ENCODE measurements at regions not wholly inside any gene's neighbourhood (a gene's known extent, or its start where the extent isn't known, plus 50 kb on each side); places are given as distances from the start of the nearest gene placed in this dataset.

DNA sequence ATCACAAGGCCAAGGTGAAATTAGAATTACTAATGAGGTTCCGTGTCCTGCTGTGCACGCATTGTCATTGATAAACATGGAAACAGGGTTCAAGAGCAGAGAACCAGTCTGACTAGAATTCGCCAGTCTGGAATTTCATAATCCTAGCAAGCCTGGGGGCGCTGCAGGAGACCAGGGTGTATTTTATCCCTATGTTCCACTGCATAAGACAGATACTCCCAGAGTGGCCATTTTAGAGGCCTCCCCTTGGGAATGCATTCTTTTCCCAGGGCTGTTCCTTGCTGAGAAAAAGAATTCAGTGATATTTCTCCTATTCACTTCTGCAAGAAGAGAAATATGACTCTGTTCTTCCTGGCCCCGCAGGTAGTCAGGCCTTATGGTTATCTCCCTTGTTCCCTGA lies 1387.7 kb downstream of the MAT2B start:
- H3K27me3 ChIP-seq (replicated peaks; ENCODE audit: insufficient read depth): no peaks in the 10 kb centered on the region
- no peak for DNase-seq
- WGBS, 2 experiments (ENCODE audit: low coverage in 1 of 2, low lambda C conversion rate in 2 of 2, missing lambda C conversion rate in 2 of 2): 41% methylated on average over 5 of the region's 5 CpGs
- in situ Hi-C loops (cut with MboI): no loop called here
- H3K9ac ChIP-seq: no peak overlapping the region
- no peaks in the 10 kb centered on the region for H3K9me2 ChIP-seq (ENCODE audit: insufficient read depth)
- no peak overlapping the region for H3K4me2 ChIP-seq (ENCODE audit: unreplicated experiment)
- H3K9me3 ChIP-seq (ENCODE audit: low read depth): peaks cover 5% of the 10 kb centered on the region
- no peak overlapping the region for H3K27ac ChIP-seq
- H4K20me1 ChIP-seq (ENCODE audit: insufficient read depth): no peaks in the 10 kb centered on the region
- no peak overlapping the region for H2AFZ ChIP-seq
- no peaks in the 10 kb centered on the region for H3K79me2 ChIP-seq (ENCODE audit: insufficient read depth)
- H3K36me3 ChIP-seq (ENCODE audit: low read depth): no peaks in the 10 kb centered on the region
- no peaks in the 10 kb centered on the region for H3F3A ChIP-seq (ENCODE audit: insufficient read depth)
- H3K4me1 ChIP-seq (ENCODE audit: insufficient read depth): no peaks in the 10 kb centered on the region
- no peak overlapping the region for H3K4me3 ChIP-seq
- TF ChIP-seq EZH2 (IDR thresholded peaks at IDR 0.05; ENCODE audit: insufficient read depth, poor library complexity, severe bottlenecking) (no peak), EZH2phosphoT487 (IDR thresholded peaks at IDR 0.05; ENCODE audit: insufficient read depth, low read depth) (no peak)

- no peak for DNase-seq
- Histone ChIP-seq H2AFZ (no peak overlapping the region), H3F3A (ENCODE audit: insufficient read depth) (no peaks in the 10 kb centered on the region), H3K27ac (no peak overlapping the region), H4K20me1 (ENCODE audit: insufficient read depth) (no peaks in the 10 kb centered on the region), H3K4me2 (ENCODE audit: unreplicated experiment) (no peak overlapping the region), H3K36me3 (ENCODE audit: low read depth) (no peaks in the 10 kb centered on the region), H3K9me3 (ENCODE audit: low read depth) (no peaks in the 10 kb centered on the region), H3K4me3 (no peak overlapping the region), H3K9ac (no peak overlapping the region), H3K4me1 (ENCODE audit: insufficient read depth) (no peaks in the 10 kb centered on the region), H3K27me3 (replicated peaks; ENCODE audit: insufficient read depth) (no peaks in the 10 kb centered on the region), H3K79me2 (ENCODE audit: insufficient read depth) (no peaks in the 10 kb centered on the region), H3K9me2 (ENCODE audit: insufficient read depth) (no peaks in the 10 kb centered on the region)
- no peak for TF ChIP-seq EZH2phosphoT487 (IDR thresholded peaks at IDR 0.05; ENCODE audit: insufficient read depth, low read depth)
- TF ChIP-seq EZH2 (IDR thresholded peaks at IDR 0.05; ENCODE audit: insufficient read depth, poor library complexity, severe bottlenecking): no peak
- in situ Hi-C loops (cut with MboI): no loop called here
Observed at GRCh38 chr5:164898705-164899104, 1393.3 kb downstream of the MAT2B start.

DNA sequence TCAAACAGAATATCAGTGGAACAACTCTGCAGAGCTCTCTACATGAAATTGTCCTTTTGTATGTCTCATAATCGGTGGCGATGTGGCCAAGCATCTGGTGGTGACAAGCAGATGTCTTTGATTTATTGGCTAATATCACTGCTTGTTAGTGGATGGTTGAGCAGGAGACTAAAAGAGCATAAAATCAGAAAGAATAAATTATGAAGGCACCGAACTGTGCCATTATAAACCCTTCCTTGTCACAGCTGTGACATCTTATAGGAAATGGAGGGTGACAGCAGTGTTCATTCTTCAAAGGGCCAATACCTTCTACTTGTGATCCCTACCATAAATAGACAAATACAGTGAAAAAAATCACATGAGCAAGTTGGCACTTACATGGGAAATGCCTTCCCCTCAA lies 1404.3 kb downstream of the MAT2B start:
- H3K9me2 ChIP-seq (ENCODE audit: insufficient read depth): no peaks in the 10 kb centered on the region
- H3K4me3 ChIP-seq: no peak overlapping the region
- no peak for DNase-seq
- no peaks in the 10 kb centered on the region for H3K4me1 ChIP-seq (ENCODE audit: insufficient read depth)
- no peak overlapping the region for H3K9ac ChIP-seq
- 2 to 4% methylated on average over 3 of the region's 3 CpGs for WGBS, 2 experiments (ENCODE audit: low coverage in 1 of 2, low lambda C conversion rate in 2 of 2, missing lambda C conversion rate in 2 of 2)
- TF ChIP-seq EZH2phosphoT487 (IDR thresholded peaks at IDR 0.05; ENCODE audit: insufficient read depth, low read depth): no peak
- no peak for TF ChIP-seq EZH2 (IDR thresholded peaks at IDR 0.05; ENCODE audit: insufficient read depth, poor library complexity, severe bottlenecking)
- H3K27me3 ChIP-seq (replicated peaks; ENCODE audit: insufficient read depth): no peaks in the 10 kb centered on the region
- H3K79me2 ChIP-seq (ENCODE audit: insufficient read depth): no peaks in the 10 kb centered on the region
- no peaks in the 10 kb centered on the region for H4K20me1 ChIP-seq (ENCODE audit: insufficient read depth)
- no peak overlapping the region for H3K27ac ChIP-seq
- H3K4me2 ChIP-seq (ENCODE audit: unreplicated experiment): no peak overlapping the region
- in situ Hi-C loops (cut with MboI): no loop called here
- no peaks in the 10 kb centered on the region for H3F3A ChIP-seq (ENCODE audit: insufficient read depth)
- H3K36me3 ChIP-seq (ENCODE audit: low read depth): no peaks in the 10 kb centered on the region
- H3K9me3 ChIP-seq (ENCODE audit: low read depth): peaks cover 4% of the 10 kb centered on the region
- no peak overlapping the region for H2AFZ ChIP-seq

DNA sequence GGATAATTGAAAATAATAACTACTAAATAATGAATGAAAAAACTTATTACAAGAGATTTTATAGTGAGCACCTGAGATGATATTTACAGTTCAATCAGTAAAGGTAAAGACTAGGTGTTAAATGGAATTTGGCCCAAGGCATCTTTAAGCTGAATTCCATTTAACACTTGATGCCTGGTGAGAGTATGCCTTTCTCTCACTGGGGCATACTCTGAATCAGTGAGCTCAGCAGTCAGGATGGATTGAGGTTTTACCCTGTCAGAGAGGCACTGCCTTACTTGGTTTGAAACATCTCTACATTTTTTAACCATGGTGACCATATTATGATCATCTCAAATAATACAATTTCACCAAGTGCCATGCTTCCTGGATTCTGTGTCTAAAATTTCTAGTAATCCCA lies 1416.3 kb downstream of the MAT2B start:
- Histone ChIP-seq H3K4me2 (ENCODE audit: unreplicated experiment) (no peak overlapping the region), H3K4me1 (ENCODE audit: insufficient read depth) (no peaks in the 10 kb centered on the region), H3K27ac (no peak overlapping the region), H4K20me1 (ENCODE audit: insufficient read depth) (no peaks in the 10 kb centered on the region), H3K36me3 (ENCODE audit: low read depth) (no peaks in the 10 kb centered on the region), H3K79me2 (ENCODE audit: insufficient read depth) (no peaks in the 10 kb centered on the region), H2AFZ (no peak overlapping the region), H3K4me3 (no peak overlapping the region), H3F3A (ENCODE audit: insufficient read depth) (no peaks in the 10 kb centered on the region), H3K9me3 (ENCODE audit: low read depth) (peaks cover 2% of the 10 kb centered on the region), H3K9me2 (ENCODE audit: insufficient read depth) (no peaks in the 10 kb centered on the region), H3K9ac (no peak overlapping the region), H3K27me3 (replicated peaks; ENCODE audit: insufficient read depth) (no peaks in the 10 kb centered on the region)
- no peak for TF ChIP-seq EZH2phosphoT487 (IDR thresholded peaks at IDR 0.05; ENCODE audit: insufficient read depth, low read depth)
- TF ChIP-seq EZH2 (IDR thresholded peaks at IDR 0.05; ENCODE audit: insufficient read depth, poor library complexity, severe bottlenecking): no peak
- no peak for DNase-seq
- in situ Hi-C loops (cut with MboI): no loop called here

GRCh38 chr5:164934039-164934438 lies 1428.6 kb downstream of the MAT2B start:
- Histone ChIP-seq H4K20me1 (ENCODE audit: insufficient read depth) (no peaks in the 10 kb centered on the region), H3K4me1 (ENCODE audit: insufficient read depth) (no peaks in the 10 kb centered on the region), H3F3A (ENCODE audit: insufficient read depth) (no peaks in the 10 kb centered on the region), H3K36me3 (ENCODE audit: low read depth) (no peaks in the 10 kb centered on the region), H3K79me2 (ENCODE audit: insufficient read depth) (no peaks in the 10 kb centered on the region), H2AFZ (no peak overlapping the region), H3K27me3 (replicated peaks; ENCODE audit: insufficient read depth) (no peaks in the 10 kb centered on the region), H3K4me3 (no peak overlapping the region), H3K9me3 (ENCODE audit: low read depth) (peaks cover 6% of the 10 kb centered on the region), H3K9ac (no peak overlapping the region), H3K27ac (no peak overlapping the region), H3K9me2 (ENCODE audit: insufficient read depth) (no peaks in the 10 kb centered on the region), H3K4me2 (ENCODE audit: unreplicated experiment) (no peak overlapping the region)
- in situ Hi-C loops (cut with MboI): no loop called here
- no peak for DNase-seq
- WGBS, 2 experiments (ENCODE audit: low coverage in 1 of 2, low lambda C conversion rate in 2 of 2, missing lambda C conversion rate in 2 of 2): 35 to 47% methylated on average over 7 of the region's 7 CpGs
- TF ChIP-seq EZH2 (IDR thresholded peaks at IDR 0.05; ENCODE audit: insufficient read depth, poor library complexity, severe bottlenecking) (no peak), EZH2phosphoT487 (IDR thresholded peaks at IDR 0.05; ENCODE audit: insufficient read depth, low read depth) (no peak)
